ENCODE measurements at regions not wholly inside any gene's neighbourhood (a gene's known extent, or its start where the extent isn't known, plus 50 kb on each side); places are given as distances from the start of the nearest gene placed in this dataset.
A peak's percentile ranks its signal among the peaks of the same experiment; 100 is the strongest.

DNA sequence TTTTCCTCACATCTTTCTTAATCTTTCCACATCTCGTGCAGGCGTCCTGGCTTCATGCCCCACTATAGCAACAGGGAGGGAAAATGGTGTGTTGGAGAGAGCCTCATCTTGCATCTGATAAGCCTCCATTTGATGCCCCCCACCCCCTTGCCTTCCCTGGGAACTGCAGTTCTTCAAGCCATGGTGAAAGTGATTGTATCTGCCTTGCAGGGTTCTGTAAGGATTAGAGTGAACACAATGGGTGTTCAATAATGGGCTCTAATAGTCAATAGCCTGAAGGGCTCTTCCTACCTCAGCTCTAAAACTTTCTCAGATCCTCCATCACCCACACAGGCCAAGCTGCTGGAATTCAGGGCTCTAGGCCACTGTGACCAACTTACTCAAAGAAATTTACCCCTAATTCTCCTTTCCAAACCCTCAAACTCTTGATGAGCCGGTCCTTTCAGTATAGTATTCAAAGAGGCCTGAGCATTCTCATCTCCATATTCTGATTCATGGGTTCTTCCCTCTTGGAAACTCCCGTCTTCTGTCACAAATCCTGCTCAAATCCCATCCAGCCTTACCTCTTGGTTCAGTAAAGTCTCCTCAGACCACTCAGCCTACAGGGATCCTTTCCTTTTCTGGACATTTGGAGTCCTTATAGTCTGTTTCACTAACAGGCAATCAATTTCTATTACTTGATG is 128.3 kb upstream of the TRIM2 start:
- TF ChIP-seq, protein P1, sequence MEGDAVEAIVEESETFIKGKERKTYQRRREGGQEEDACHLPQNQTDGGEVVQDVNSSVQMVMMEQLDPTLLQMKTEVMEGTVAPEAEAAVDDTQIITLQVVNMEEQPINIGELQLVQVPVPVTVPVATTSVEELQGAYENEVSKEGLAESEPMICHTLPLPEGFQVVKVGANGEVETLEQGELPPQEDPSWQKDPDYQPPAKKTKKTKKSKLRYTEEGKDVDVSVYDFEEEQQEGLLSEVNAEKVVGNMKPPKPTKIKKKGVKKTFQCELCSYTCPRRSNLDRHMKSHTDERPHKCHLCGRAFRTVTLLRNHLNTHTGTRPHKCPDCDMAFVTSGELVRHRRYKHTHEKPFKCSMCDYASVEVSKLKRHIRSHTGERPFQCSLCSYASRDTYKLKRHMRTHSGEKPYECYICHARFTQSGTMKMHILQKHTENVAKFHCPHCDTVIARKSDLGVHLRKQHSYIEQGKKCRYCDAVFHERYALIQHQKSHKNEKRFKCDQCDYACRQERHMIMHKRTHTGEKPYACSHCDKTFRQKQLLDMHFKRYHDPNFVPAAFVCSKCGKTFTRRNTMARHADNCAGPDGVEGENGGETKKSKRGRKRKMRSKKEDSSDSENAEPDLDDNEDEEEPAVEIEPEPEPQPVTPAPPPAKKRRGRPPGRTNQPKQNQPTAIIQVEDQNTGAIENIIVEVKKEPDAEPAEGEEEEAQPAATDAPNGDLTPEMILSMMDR (conservative IDR thresholded peaks at IDR 0.05; ENCODE audit: low read depth, low read length) = no peak
- H3K4me3 ChIP-seq (ENCODE audit: low read length) = no peak overlapping the region
- no peak for DNase-seq (ENCODE audit: low read depth)

DNA sequence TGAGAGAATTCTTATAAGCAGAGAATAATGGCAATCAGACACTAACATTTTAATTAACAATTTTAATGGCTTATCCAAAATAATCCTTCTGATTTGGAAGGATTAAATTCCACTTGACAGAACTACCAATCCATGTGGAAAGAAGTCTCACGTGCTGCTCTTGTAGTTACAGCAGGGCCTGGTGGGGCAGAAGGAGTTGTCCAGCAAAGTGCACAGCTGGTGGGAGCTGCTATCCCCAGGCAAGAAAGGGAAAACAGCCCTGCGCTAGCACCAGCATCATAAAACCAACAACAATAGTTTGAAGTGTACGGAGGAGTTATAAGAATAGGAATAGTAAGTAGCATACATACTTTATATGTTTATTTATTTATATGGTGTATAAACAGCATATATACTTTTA is 127.4 kb upstream of the TRIM2 start:
- DNase-seq (ENCODE audit: low read depth) = peak; percentile 24
- TF ChIP-seq, protein P1 (conservative IDR thresholded peaks at IDR 0.05; ENCODE audit: low read depth, low read length) = no peak
- H3K4me3 ChIP-seq (ENCODE audit: low read length) = no peak overlapping the region

DNA sequence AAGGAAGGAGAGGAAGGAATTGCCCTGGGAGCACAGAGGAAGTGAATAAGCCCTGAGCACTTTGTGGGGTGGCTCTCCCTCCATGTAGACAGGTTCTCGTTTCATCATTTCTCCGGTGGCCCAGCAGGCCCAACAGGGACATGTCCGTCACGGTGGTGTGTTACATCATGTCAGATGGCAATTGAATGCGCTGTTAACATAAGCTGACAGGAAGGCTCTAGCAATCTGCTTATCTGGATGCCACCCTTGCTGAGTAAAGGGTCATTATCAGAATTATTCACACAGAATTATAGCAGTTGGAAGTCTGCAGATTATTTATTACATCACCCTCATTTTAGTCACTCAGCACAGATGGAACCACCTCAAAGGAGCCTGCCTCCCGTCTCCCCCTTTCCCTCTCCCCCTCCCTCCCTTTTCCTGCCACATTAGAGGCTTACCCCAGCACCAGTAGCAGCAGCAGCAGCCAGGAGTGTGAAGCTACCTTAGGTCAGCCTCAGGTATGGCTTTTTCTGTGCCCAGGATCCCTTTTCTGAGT is 124.3 kb upstream of the TRIM2 start:
- DNase-seq (ENCODE audit: low read depth) = peak; percentile 78
- TF ChIP-seq, protein P1 (conservative IDR thresholded peaks at IDR 0.05; ENCODE audit: low read depth, low read length) = no peak
- H3K4me3 ChIP-seq (ENCODE audit: low read length) = no peak overlapping the region

DNA sequence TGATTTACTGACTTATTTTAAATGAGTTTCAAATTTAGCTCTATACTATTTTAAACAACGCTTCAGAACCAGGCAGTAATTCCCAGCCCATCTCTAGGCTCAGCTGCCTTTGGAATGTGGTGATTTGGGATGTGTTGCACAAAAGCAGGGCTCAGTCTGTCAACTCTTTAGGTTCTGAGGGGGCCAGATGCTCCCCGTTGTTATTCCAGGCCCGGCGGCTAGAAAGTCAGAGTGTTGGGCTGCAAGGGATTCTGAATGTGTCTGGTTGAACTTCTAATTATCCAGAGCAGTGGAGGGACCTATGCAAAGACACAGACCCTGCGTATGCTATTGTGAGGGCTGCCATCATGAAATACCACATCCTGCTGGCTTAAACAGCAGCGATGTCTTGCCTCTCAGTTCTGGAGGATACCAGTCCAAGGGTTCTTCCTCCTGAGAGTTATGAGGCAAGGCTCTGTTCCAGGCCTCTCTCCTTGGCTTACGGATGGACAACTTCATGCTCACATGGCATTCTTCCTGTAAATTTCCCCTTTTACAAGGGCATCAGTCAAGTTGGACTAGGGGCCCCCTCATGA is 123.2 kb upstream of the TRIM2 start:
- H3K4me3 ChIP-seq (ENCODE audit: low read length) = no peak overlapping the region
- TF ChIP-seq, protein P1 (conservative IDR thresholded peaks at IDR 0.05; ENCODE audit: low read depth, low read length) = no peak
- DNase-seq (ENCODE audit: low read depth) = no peak

DNA sequence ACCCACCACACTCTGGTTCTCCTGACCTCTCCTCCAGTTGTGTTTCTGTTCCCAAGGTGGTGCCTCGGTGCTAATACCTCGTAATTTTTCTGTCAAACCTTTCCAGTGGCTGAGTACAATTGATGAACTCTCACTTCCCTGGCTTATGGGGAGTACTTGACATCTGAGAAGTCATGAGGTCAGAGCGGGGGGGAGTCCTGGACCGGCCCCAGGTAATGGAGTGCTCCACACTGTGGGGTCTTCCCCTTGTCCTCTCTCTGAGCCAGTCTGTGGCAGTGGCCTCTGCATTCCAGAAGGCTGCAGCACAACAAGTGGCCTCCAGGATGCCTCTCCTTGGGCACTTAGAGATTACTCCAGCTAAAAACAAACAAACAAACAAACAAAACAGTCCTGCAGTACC is 122.5 kb upstream of the TRIM2 start:
- H3K4me3 ChIP-seq (ENCODE audit: low read length) = no peak overlapping the region
- TF ChIP-seq, protein P1 (conservative IDR thresholded peaks at IDR 0.05; ENCODE audit: low read depth, low read length) = no peak
- no peak for DNase-seq (ENCODE audit: low read depth)

DNA sequence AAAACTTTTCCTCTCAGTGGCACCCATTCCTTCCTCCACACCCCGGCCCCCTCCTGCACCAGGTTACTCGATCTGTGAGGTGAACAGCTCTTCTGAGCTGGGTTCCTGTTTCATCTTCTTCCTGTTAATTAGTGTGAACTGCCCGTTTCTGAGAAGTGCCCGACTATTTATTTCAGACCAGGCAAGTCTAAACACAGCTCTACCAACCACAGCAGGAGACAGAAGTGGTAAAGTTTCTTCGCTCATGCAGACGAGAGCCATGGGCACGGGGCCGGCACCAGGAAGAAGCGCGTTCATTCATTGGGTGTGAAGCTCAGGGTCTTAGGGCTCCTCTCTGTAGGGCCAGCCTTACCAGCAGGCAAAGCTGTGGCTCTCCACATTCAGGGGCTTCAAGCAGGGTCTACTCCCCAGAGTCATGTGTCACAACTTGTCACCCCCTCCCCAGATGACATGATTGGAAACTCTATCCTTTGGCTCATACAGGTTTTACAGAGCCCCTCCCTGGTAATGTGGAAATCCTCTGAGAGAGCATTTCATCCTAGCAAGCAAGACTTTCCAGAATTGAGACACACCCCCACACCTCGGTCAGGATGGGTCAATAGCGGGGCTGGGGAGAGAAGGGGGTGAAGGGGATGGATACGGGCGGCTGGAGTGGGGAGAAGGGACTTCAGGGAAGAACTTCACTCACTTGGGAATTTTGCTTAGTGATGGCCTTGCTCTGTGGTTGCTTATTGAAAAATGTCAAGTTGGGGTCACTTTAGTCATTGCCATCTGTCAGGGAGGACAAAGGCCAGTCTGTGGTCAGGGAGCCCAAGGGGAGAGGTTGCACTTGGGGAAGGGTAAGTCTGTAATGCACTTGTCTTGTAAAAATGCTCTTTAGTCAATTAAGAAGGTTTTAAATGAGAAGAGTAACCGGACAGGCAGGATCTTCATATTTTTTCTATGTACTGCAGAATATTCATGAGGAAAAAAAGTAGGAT is 121.6 kb upstream of the TRIM2 start:
- H3K4me3 ChIP-seq (ENCODE audit: low read length) = no peak overlapping the region
- no peak for DNase-seq (ENCODE audit: low read depth)
- TF ChIP-seq, protein P1 (conservative IDR thresholded peaks at IDR 0.05; ENCODE audit: low read depth, low read length) = no peak

Data from retinal pigment epithelial cell (primary cell).